Gastrocnemius medialis (tissue), 4 donors: ENCODE measurements at regions not wholly inside any gene's neighbourhood (a gene's known extent, or its start where the extent isn't known, plus 50 kb on each side); places are given as distances from the start of the nearest gene placed in this dataset.

Experiments used
- ATAC-seq, 2 donors: fragments of 150-250 bp; one replicate each; pipeline ENCODE4 v1.9.1; 2016
- DNase-seq, 2 donors: peaks; one replicate each; pipeline ENCODE4 v3.0.0-alpha.2; 2019
- H3K27ac ChIP-seq, 4 donors: fragments of 200-600 bp; sonication (generic); 1 replicate in 1 of 4; 2 replicates in 3 of 4; pipeline ENCODE4 v1.5.1; 2016 to 2018; ENCODE audit warnings: mild to moderate bottlenecking in 2 of 4, moderate library complexity in 1 of 4
- H3K27me3 ChIP-seq, 3 donors: fragments of 200-600 bp; sonication (generic) in 2 of 3; 1 replicate in 1 of 3; 2 replicates in 2 of 3; pipeline versions ENCODE4 v1.5.1 to v1.6.0; 2016 to 2019; ENCODE audit warnings: mild to moderate bottlenecking in 1 of 3, moderate library complexity in 1 of 3
- H3K36me3 ChIP-seq, 2 donors: fragments of 200-600 bp; sonication (generic) in 1 of 2; one replicate each; pipeline ENCODE4 v1.5.1; 2017 to 2018
- H3K4me1 ChIP-seq, 2 donors: fragments of 200-600 bp; sonication (generic) in 1 of 2; one replicate each; pipeline ENCODE4 v1.5.1; 2016 to 2017; ENCODE audit warnings: mild to moderate bottlenecking in 2 of 2
- H3K4me3 ChIP-seq, 4 donors: fragments of 200-600 bp; sonication (generic) in 3 of 4; 1 replicate in 1 of 4; 2 replicates in 3 of 4; pipeline ENCODE4 v1.5.1; 2016 to 2019; ENCODE audit warnings: mild to moderate bottlenecking in 2 of 4
- H3K9me3 ChIP-seq, 3 donors: fragments of 200-600 bp; sonication (generic) in 2 of 3; 1 replicate in 1 of 3; 2 replicates in 2 of 3; pipeline ENCODE4 v1.5.1; 2016 to 2019
- CTCF ChIP-seq, 5 experiments: fragments of 450-650 bp in 3 of 5; fragments of 200-600 bp in 2 of 5; sonication (generic) in 2 of 5; IDR thresholded peaks in 4 of 5; conservative IDR thresholded peaks in 1 of 5; 1 replicate in 4 of 5; 2 replicates in 1 of 5; pipeline ENCODE4 v1.5.1; 2016 to 2019; ENCODE audit warnings: antibody characterized with exemption in 5 of 5, mild to moderate bottlenecking in 3 of 5, moderate library complexity in 3 of 5
- POLR2A ChIP-seq, 2 donors: fragments of 450-650 bp; IDR thresholded peaks; one replicate each; pipeline ENCODE4 v1.6.1; 2017; ENCODE audit warnings: antibody characterized with exemption in 2 of 2, mild to moderate bottlenecking in 2 of 2, moderate library complexity in 2 of 2
- in situ Hi-C, 4 donors: fragments of 200-750 bp; cut with MboI; loops; one replicate each; pipeline versions ENCODE4 v1.15.0 to v1.8.0; 2017; ENCODE audit warnings: low sequenced_read_pairs in 4 of 4
- intact Hi-C: fragments of 100-400 bp; cut with DNase I; formaldehyde crosslinking; loops from one replicate; pipeline ENCODE4 v1.15.1; 2023; ENCODE audit warnings: low total_unique reads

- H3K27me3 ChIP-seq: peaks cover 0 to 2% (median 0%) of the 10 kb centered on the region in 3 donors
- no peak for TF ChIP-seq POLR2A (IDR thresholded peaks at IDR 0.05)
- no peak for TF ChIP-seq CTCF (IDR thresholded peaks at IDR 0.05 in 4 of 5, conservative IDR thresholded peaks at IDR 0.05 in 1 of 5)
- no peaks in the 10 kb centered on the region for H3K36me3 ChIP-seq
- in situ Hi-C loops: no loop called here
- DNase-seq (no peak), ATAC-seq (no peak)
- H3K4me3 ChIP-seq: no peak overlapping the region
- intact Hi-C loops: no loop called here
- H3K4me1 ChIP-seq: no peaks in the 10 kb centered on the region
- H3K27ac ChIP-seq: no peak overlapping the region
- H3K9me3 ChIP-seq: no peaks in the 10 kb centered on the region
These were observed 128.3 kb downstream of the AXIN2 start for GRCh38 chr17:65433157-65433556.

- in situ Hi-C loops (no loop called here), intact Hi-C loops (no loop called here)
- Histone ChIP-seq H3K27me3 (no peaks in the 10 kb centered on the region), H3K36me3 (no peaks in the 10 kb centered on the region), H3K4me1 (no peaks in the 10 kb centered on the region), H3K9me3 (no peaks in the 10 kb centered on the region), H3K27ac (no peak overlapping the region), H3K4me3 (no peak overlapping the region)
- ATAC-seq: no peak
- TF ChIP-seq CTCF (IDR thresholded peaks at IDR 0.05 in 4 of 5, conservative IDR thresholded peaks at IDR 0.05 in 1 of 5) (no peak), POLR2A (IDR thresholded peaks at IDR 0.05) (no peak)
- no peak for DNase-seq
These were observed 130.3 kb downstream of the AXIN2 start for GRCh38 chr17:65431116-65431515.

DNA sequence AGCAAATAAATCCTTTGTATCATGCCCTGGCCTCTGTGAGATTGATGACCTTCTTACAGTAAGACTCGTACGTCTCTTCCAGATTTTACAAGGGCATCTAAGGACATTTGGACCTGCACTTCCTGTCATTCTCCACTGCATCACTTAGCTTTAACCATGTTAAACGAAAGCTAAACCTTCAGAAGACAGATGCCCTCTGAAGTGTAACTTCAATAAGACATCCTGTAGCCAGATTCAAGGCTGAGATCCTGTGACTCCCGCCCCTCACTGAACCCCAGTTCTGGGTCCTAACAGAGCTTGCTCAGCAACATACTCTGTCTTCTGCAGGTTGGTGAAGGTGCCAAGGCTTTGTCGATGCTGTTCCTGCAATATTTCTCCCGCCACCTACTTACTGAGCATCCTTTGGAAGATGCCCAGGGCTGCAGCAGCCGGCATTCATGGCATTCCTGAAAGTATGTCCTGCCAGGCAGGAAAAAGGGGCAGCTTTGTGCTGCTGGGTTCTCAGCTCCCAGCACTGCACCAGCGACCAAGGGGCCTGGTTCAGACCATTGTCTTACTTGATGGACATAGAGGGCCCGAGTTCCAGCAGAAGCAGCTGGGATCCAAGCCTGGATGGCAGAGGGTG lies 131.1 kb downstream of the AXIN2 start:
- DNase-seq (no peak), ATAC-seq (no peak)
- no peak overlapping the region for H3K27ac ChIP-seq
- TF ChIP-seq POLR2A (IDR thresholded peaks at IDR 0.05) (no peak), CTCF (IDR thresholded peaks at IDR 0.05 in 4 of 5, conservative IDR thresholded peaks at IDR 0.05 in 1 of 5) (no peak)
- no peak overlapping the region for H3K4me3 ChIP-seq
- no peaks in the 10 kb centered on the region for H3K9me3 ChIP-seq
- in situ Hi-C loops: no loop called here
- no peaks in the 10 kb centered on the region for H3K36me3 ChIP-seq
- intact Hi-C loops: no loop called here
- H3K27me3 ChIP-seq: no peaks in the 10 kb centered on the region
- no peaks in the 10 kb centered on the region for H3K4me1 ChIP-seq

- intact Hi-C loops: loop anchor here (2.0 to 5.0 kb wide), 3 partner anchors 33 to 744 kb away; no protein-coding TSS in a partner anchor
- DNase-seq (no peak), ATAC-seq (no peak)
- Histone ChIP-seq H3K27ac (no peak overlapping the region), H3K4me3 (no peak overlapping the region), H3K36me3 (no peaks in the 10 kb centered on the region), H3K27me3 (no peaks in the 10 kb centered on the region), H3K9me3 (no peaks in the 10 kb centered on the region), H3K4me1 (peaks cover 9 to 10% of the 10 kb centered on the region in 2 donors)
- TF ChIP-seq POLR2A (IDR thresholded peaks at IDR 0.05): no peak
- TF ChIP-seq CTCF (IDR thresholded peaks at IDR 0.05 in 4 of 5, conservative IDR thresholded peaks at IDR 0.05 in 1 of 5): no peak
- in situ Hi-C loops: no loop called here
These were observed 137.9 kb downstream of the AXIN2 start for GRCh38 chr17:65423346-65424140.
